Activated CD8-positive, alpha-beta T cell treated with anti-CD3 and anti-CD28 coated beads for 36 hours (primary cell): ENCODE measurements at regions not wholly inside any gene's neighbourhood (a gene's known extent, or its start where the extent isn't known, plus 50 kb on each side); places are given as distances from the start of the nearest gene placed in this dataset.

Source experiments
- ATAC-seq: fragments of 200-7000 bp; cut with Tn5 transposase; one replicate; pipeline ENCODE4 v1.10.0; 2021; ENCODE audit warnings: mild to moderate bottlenecking, moderate library complexity
- CTCF ChIA-PET: fragments of 350-600 bp; sonication (Branson Sonifier 250); formaldehyde crosslinking; loops from one replicate; lab custom pipeline; 2021; ENCODE audit warnings: antibody characterized with exemption; lab: Charles Lee
- POLR2A ChIA-PET: fragments of 350-600 bp; sonication (Branson Sonifier 250); formaldehyde crosslinking; loops from one replicate; lab custom pipeline; 2021; ENCODE audit warnings: antibody characterized with exemption; lab: Charles Lee
- DNase-seq: peaks from one replicate; pipeline ENCODE4 v3.0.0-alpha.2; 2020
- H3K27ac Mint-ChIP-seq: one replicate; pipeline ENCODE4 v1.8.0; 2021; ENCODE audit warnings: mild to moderate bottlenecking, mixed read lengths
- H3K27me3 Mint-ChIP-seq: one replicate; pipeline ENCODE4 v1.8.0; 2021; ENCODE audit warnings: mixed read lengths
- H3K36me3 Mint-ChIP-seq: one replicate; pipeline ENCODE4 v1.8.0; 2021; ENCODE audit warnings: low read depth, mixed read lengths
- H3K4me1 Mint-ChIP-seq: one replicate; pipeline ENCODE4 v1.8.0; 2021; ENCODE audit warnings: low read depth, mixed read lengths
- H3K4me3 Mint-ChIP-seq: one replicate; pipeline ENCODE4 v1.8.0; 2021; ENCODE audit warnings: mild to moderate bottlenecking, moderate library complexity, mixed read lengths
- H3K9me3 Mint-ChIP-seq: one replicate; pipeline ENCODE4 v1.8.0; 2021; ENCODE audit warnings: mixed read lengths
- intact Hi-C: fragments of 100-400 bp; cut with micrococcal nuclease; formaldehyde crosslinking; loops from one replicate; pipeline ENCODE4 v1.10.0; 2022
- TF ChIP-seq, protein P1 (sequence below): fragments of 200-600 bp; IDR thresholded peaks from one replicate; pipeline ENCODE4 v1.8.0; 2022; ENCODE audit warnings: antibody characterized with exemption, mild to moderate bottlenecking

DNA sequence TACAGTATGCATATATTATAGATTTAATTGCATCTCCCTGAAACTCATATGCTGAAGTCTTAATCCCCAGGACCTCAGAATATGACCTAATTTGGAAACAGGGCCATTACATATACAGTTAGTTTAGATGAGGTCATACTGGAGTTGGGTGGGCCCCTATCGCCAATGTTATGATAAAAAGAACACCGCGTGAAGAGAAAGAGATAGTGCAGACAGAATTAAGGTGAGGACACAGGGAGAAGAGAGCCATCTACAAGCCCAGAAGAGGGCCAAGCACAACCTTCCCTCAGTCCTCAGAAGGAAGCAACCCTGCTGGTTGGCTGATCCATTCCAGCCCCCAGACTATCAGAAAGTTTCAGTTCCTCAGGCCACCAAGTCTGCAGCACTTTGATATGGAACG lies 311.9 kb upstream of the RAB6C start:
- no peaks in the 10 kb centered on the region for H3K4me1 Mint-ChIP-seq
- H3K27ac Mint-ChIP-seq: no peak overlapping the region
- H3K27me3 Mint-ChIP-seq: no peaks in the 10 kb centered on the region
- H3K4me3 Mint-ChIP-seq: no peak overlapping the region
- ATAC-seq: no peak
- no peak for DNase-seq
- H3K9me3 Mint-ChIP-seq: no peaks in the 10 kb centered on the region
- TF ChIP-seq, protein P1, sequence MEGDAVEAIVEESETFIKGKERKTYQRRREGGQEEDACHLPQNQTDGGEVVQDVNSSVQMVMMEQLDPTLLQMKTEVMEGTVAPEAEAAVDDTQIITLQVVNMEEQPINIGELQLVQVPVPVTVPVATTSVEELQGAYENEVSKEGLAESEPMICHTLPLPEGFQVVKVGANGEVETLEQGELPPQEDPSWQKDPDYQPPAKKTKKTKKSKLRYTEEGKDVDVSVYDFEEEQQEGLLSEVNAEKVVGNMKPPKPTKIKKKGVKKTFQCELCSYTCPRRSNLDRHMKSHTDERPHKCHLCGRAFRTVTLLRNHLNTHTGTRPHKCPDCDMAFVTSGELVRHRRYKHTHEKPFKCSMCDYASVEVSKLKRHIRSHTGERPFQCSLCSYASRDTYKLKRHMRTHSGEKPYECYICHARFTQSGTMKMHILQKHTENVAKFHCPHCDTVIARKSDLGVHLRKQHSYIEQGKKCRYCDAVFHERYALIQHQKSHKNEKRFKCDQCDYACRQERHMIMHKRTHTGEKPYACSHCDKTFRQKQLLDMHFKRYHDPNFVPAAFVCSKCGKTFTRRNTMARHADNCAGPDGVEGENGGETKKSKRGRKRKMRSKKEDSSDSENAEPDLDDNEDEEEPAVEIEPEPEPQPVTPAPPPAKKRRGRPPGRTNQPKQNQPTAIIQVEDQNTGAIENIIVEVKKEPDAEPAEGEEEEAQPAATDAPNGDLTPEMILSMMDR: no peak
- H3K36me3 Mint-ChIP-seq: no peaks in the 10 kb centered on the region
- CTCF ChIA-PET: no interaction called here
- intact Hi-C loops: no loop called here
- POLR2A ChIA-PET: no interaction called here

DNA sequence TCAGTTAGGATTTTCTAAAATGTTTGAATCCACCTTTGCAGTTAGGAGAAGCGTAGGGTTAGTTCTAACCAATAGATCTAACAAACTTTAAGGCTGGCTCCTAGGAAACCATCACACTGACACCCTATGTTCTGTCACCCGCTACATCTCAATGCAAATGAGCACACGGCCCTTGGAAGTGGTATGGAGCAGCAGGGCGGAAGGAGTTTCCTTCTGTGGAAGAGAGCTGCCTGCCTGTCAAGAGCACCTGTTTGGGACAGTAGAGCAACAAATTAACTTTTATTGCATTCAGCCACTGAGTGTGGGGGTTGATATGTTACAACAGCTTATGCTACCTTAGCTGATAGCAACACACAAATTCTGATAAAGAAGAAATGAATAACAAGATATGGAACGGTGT lies 306.9 kb upstream of the RAB6C start:
- Mint-ChIP-seq H3K36me3 (no peaks in the 10 kb centered on the region), H3K4me1 (no peaks in the 10 kb centered on the region), H3K9me3 (no peaks in the 10 kb centered on the region), H3K4me3 (no peak overlapping the region), H3K27ac (no peak overlapping the region), H3K27me3 (no peaks in the 10 kb centered on the region)
- TF ChIP-seq, protein P1: no peak
- ChIA-PET POLR2A (no interaction called here), CTCF (no interaction called here)
- ATAC-seq (no peak), DNase-seq (no peak)
- intact Hi-C loops: no loop called here

DNA sequence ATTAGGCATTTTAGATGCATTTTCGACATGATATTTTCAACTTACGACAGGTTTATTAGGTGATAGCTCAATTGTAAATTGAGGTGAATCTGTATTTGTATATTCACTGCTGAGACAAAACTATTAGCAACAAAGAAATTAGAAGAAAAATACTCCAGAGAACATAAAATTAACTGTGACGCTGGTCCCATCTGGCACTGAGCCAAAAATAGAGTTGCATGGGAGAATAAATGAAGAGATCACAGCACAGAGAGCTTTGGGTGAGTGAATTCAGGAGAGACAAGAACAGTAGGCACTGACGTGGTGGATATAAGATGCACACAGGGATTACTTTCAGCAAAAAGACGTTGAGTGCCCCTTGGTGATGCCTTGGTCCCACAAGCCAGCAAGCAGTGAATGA lies 306.2 kb upstream of the RAB6C start:
- ChIA-PET POLR2A (no interaction called here), CTCF (no interaction called here)
- intact Hi-C loops: no loop called here
- DNase-seq: no peak
- H3K36me3 Mint-ChIP-seq: no peaks in the 10 kb centered on the region
- no peaks in the 10 kb centered on the region for H3K27me3 Mint-ChIP-seq
- TF ChIP-seq, protein P1: no peak
- no peak overlapping the region for H3K4me3 Mint-ChIP-seq
- H3K27ac Mint-ChIP-seq: no peak overlapping the region
- no peak for ATAC-seq
- no peaks in the 10 kb centered on the region for H3K4me1 Mint-ChIP-seq
- H3K9me3 Mint-ChIP-seq: no peaks in the 10 kb centered on the region

DNA sequence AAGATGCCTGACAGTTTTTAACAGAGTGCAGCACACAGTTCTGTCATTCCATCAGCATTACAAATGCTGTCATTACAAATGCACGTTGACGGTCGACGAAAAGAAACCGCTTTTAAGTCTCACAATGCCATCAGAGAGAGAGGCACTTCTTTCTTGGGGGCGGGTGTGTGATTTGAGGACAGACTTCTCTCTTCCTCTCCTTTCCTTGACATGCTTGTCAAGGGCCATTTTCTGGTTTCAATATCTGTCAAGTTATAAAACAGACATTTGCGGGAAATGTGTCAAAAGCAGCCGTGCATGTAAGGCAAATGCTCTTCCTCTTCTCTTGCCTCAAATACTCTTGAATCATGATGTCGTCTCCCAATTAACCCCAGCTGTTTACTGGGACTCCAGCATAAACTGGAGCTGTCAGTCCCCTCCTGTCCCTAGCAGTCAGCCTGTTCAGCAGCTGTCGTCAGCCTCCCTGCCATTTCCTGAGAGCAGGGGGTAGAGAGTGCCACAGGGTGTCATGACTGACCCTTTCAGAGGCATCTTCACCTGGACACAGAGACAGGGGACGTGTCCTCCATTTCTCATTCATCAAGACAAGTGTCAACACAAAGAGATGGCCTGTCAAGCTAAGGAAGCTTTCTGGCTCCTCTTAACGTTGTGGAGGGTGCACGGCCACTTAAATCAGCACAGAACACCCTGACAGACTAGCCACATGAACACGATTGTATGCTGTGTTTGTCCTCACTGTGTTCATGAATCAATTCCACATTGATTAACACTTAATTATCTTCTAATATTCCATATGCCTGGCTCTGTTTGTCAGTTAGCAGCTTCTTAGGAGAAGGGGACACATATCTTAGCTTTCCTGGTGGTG lies 305.4 kb upstream of the RAB6C start:
- Mint-ChIP-seq H3K4me1 (no peaks in the 10 kb centered on the region), H3K27me3 (no peaks in the 10 kb centered on the region), H3K27ac (no peak overlapping the region), H3K36me3 (no peaks in the 10 kb centered on the region), H3K9me3 (no peaks in the 10 kb centered on the region), H3K4me3 (no peak overlapping the region)
- TF ChIP-seq, protein P1: no peak
- intact Hi-C loops: no loop called here
- no peak for DNase-seq
- no peak for ATAC-seq
- CTCF ChIA-PET: no interaction called here
- POLR2A ChIA-PET: no interaction called here

DNA sequence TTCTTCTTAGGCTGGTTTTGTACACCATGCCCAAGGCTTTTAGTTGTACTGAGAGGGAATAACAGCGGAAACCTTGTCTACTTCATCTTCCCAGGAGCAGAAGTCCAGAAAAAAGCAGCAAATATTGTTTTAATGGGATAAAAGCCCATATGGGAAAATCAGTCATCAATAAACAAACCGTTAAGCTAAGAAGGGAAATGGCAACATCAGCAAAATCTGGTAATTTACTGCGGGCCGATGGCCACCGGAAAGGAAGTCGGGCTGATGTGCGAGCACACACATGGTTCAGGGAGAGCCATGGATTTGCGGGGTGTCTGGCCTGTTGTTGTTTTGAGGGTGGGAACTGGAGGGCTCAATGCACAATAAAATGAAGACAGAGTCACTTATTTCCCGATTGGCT lies 300.7 kb upstream of the RAB6C start:
- Mint-ChIP-seq H3K36me3 (no peaks in the 10 kb centered on the region), H3K27me3 (no peaks in the 10 kb centered on the region), H3K27ac (no peak overlapping the region), H3K4me3 (no peak overlapping the region), H3K4me1 (no peaks in the 10 kb centered on the region), H3K9me3 (no peaks in the 10 kb centered on the region)
- TF ChIP-seq, protein P1: no peak
- POLR2A ChIA-PET: no interaction called here
- ATAC-seq: no peak
- intact Hi-C loops: no loop called here
- DNase-seq: no peak
- CTCF ChIA-PET: no interaction called here
